Astrocyte (in vitro differentiated cells and primary cell): ENCODE measurements at regions not wholly inside any gene's neighbourhood (a gene's known extent, or its start where the extent isn't known, plus 50 kb on each side); places are given as distances from the start of the nearest gene placed in this dataset.

Experiments used
- DNase-seq: peaks from one replicate; pipeline ENCODE4 v3.0.0-alpha.2; 2010; ENCODE audit warnings: low read depth
- FAIRE-seq: peaks from 2 replicates; lab custom pipeline; 2011; peaks lifted over from hg19 to GRCh38; lab: Jason Lieb, UNC
- H2AFZ ChIP-seq: 2 replicates; pipeline ENCODE4 v1.6.0; 2012; ENCODE audit warnings: low read depth, low read length, inconsistent platforms
- H3K27ac ChIP-seq: 2 replicates; pipeline ENCODE4 v1.5.1; 2011; ENCODE audit warnings: low read depth, low read length, inconsistent platforms
- H3K27me3 ChIP-seq: 2 replicates; pipeline ENCODE4 v1.6.0; 2011; ENCODE audit warnings: low read length, inconsistent platforms; ENCODE audit not compliant: insufficient read depth
- H3K36me3 ChIP-seq: 2 replicates; pipeline ENCODE4 v1.5.1; 2011; ENCODE audit warnings: low read length, inconsistent platforms; ENCODE audit not compliant: insufficient read depth
- H3K4me1 ChIP-seq: 2 replicates; pipeline ENCODE4 v1.5.1; 2011; ENCODE audit warnings: low read length, inconsistent platforms; ENCODE audit not compliant: insufficient read depth
- H3K4me2 ChIP-seq: 2 replicates; pipeline ENCODE4 v1.6.0; 2012; ENCODE audit warnings: low read length, inconsistent platforms
- H3K4me3 ChIP-seq: 2 replicates; pipeline ENCODE4 v1.5.1; 2011; ENCODE audit warnings: low read depth, mild to moderate bottlenecking, low read length, inconsistent platforms; ENCODE audit not compliant: insufficient read depth
- H3K79me2 ChIP-seq: 2 replicates; pipeline ENCODE4 v1.6.0; 2012; ENCODE audit warnings: mild to moderate bottlenecking, low read length, inconsistent platforms; ENCODE audit not compliant: insufficient read depth
- H3K9ac ChIP-seq: 2 replicates; pipeline ENCODE4 v1.6.0; 2012; ENCODE audit warnings: mild to moderate bottlenecking, low read length, inconsistent platforms
- H3K9me3 ChIP-seq: 2 replicates; pipeline ENCODE4 v1.5.1; 2012; ENCODE audit warnings: low read depth, mild to moderate bottlenecking, low read length, inconsistent platforms; ENCODE audit not compliant: insufficient read depth
- H4K20me1 ChIP-seq: 2 replicates; pipeline ENCODE4 v1.6.0; 2012; ENCODE audit warnings: low read length, inconsistent platforms; ENCODE audit not compliant: insufficient read depth
- H3K27ac Mint-ChIP-seq: one replicate; pipeline ENCODE4 v1.8.0; 2021; ENCODE audit warnings: mild to moderate bottlenecking, mixed read lengths; ENCODE audit not compliant: unreplicated experiment
- H3K27me3 Mint-ChIP-seq: one replicate; pipeline ENCODE4 v1.8.0; 2021; ENCODE audit warnings: low read depth, mixed read lengths; ENCODE audit not compliant: unreplicated experiment
- H3K36me3 Mint-ChIP-seq: one replicate; pipeline ENCODE4 v1.8.0; 2021; ENCODE audit warnings: low read depth, mixed read lengths; ENCODE audit not compliant: unreplicated experiment
- H3K4me1 Mint-ChIP-seq: one replicate; pipeline ENCODE4 v1.8.0; 2021; ENCODE audit warnings: low read depth, mixed read lengths; ENCODE audit not compliant: unreplicated experiment
- H3K4me3 Mint-ChIP-seq: one replicate; pipeline ENCODE4 v1.8.0; 2021; ENCODE audit warnings: mild to moderate bottlenecking, moderate library complexity, mixed read lengths; ENCODE audit not compliant: unreplicated experiment
- H3K9me3 Mint-ChIP-seq: one replicate; pipeline ENCODE4 v1.8.0; 2021; ENCODE audit warnings: mild to moderate bottlenecking, mixed read lengths; ENCODE audit not compliant: unreplicated experiment
- CTCF ChIP-seq: IDR thresholded peaks from 2 replicates; pipeline ENCODE4 v1.5.1; 2011; ENCODE audit warnings: low read depth, mild to moderate bottlenecking, inconsistent platforms, low read length, moderate library complexity; ENCODE audit not compliant: insufficient read depth
- EZH2 ChIP-seq: IDR thresholded peaks from 2 replicates; pipeline ENCODE4 v1.6.1; 2012; ENCODE audit warnings: mild to moderate bottlenecking, low read length, inconsistent platforms; ENCODE audit not compliant: insufficient read depth

GRCh38 chr6:63487103-63487813 is 85.0 kb upstream of the LOC128125822 start:
- Histone ChIP-seq H3K27ac (no peak overlapping the region), H4K20me1 (no peaks in the 10 kb centered on the region), H3K9me3 (no peaks in the 10 kb centered on the region), H3K4me1 (no peaks in the 10 kb centered on the region), H3K4me2 (no peak overlapping the region), H3K4me3 (no peak overlapping the region), H3K79me2 (no peaks in the 10 kb centered on the region), H2AFZ (no peak overlapping the region), H3K27me3 (no peaks in the 10 kb centered on the region), H3K9ac (no peak overlapping the region), H3K36me3 (no peaks in the 10 kb centered on the region)
- Mint-ChIP-seq H3K9me3 (no peaks in the 10 kb centered on the region), H3K27me3 (no peaks in the 10 kb centered on the region), H3K4me1 (no peaks in the 10 kb centered on the region), H3K4me3 (no peak overlapping the region), H3K36me3 (no peaks in the 10 kb centered on the region), H3K27ac (no peak overlapping the region)
- TF ChIP-seq EZH2 (no peak), CTCF (no peak)
- FAIRE-seq = no peak
- DNase-seq = no peak

GRCh38 chr6:63491119-63491518 is 81.2 kb upstream of the LOC128125822 start:
- Histone ChIP-seq H3K9me3 (no peaks in the 10 kb centered on the region), H3K79me2 (no peaks in the 10 kb centered on the region), H3K4me2 (no peak overlapping the region), H3K27me3 (no peaks in the 10 kb centered on the region), H3K36me3 (no peaks in the 10 kb centered on the region), H2AFZ (no peak overlapping the region), H3K9ac (no peak overlapping the region), H3K27ac (no peak overlapping the region), H3K4me1 (no peaks in the 10 kb centered on the region), H4K20me1 (no peaks in the 10 kb centered on the region), H3K4me3 (no peak overlapping the region)
- DNase-seq (no peak), FAIRE-seq (no peak)
- no peak overlapping the region for H3K4me3 Mint-ChIP-seq
- no peaks in the 10 kb centered on the region for H3K27me3 Mint-ChIP-seq
- TF ChIP-seq EZH2 (no peak), CTCF (no peak)
- no peaks in the 10 kb centered on the region for H3K4me1 Mint-ChIP-seq
- H3K27ac Mint-ChIP-seq = no peak overlapping the region
- H3K36me3 Mint-ChIP-seq = no peaks in the 10 kb centered on the region
- no peaks in the 10 kb centered on the region for H3K9me3 Mint-ChIP-seq

GRCh38 chr6:63492476-63492875 is 79.8 kb upstream of the LOC128125822 start:
- Histone ChIP-seq H3K36me3 (no peaks in the 10 kb centered on the region), H3K4me3 (no peak overlapping the region), H3K9me3 (no peaks in the 10 kb centered on the region), H3K4me2 (no peak overlapping the region), H3K4me1 (no peaks in the 10 kb centered on the region), H3K27ac (no peak overlapping the region), H3K9ac (no peak overlapping the region), H3K27me3 (no peaks in the 10 kb centered on the region), H2AFZ (no peak overlapping the region), H3K79me2 (no peaks in the 10 kb centered on the region), H4K20me1 (no peaks in the 10 kb centered on the region)
- FAIRE-seq (no peak), DNase-seq (no peak)
- Mint-ChIP-seq H3K9me3 (no peaks in the 10 kb centered on the region), H3K27ac (no peak overlapping the region), H3K4me1 (no peaks in the 10 kb centered on the region), H3K36me3 (no peaks in the 10 kb centered on the region), H3K4me3 (no peak overlapping the region), H3K27me3 (no peaks in the 10 kb centered on the region)
- no peak for TF ChIP-seq EZH2
- TF ChIP-seq CTCF = no peak
